Hepatocyte (in vitro differentiated cells): ENCODE measurements at regions not wholly inside any gene's neighbourhood (a gene's known extent, or its start where the extent isn't known, plus 50 kb on each side); places are given as distances from the start of the nearest gene placed in this dataset.

Experiments used
- CTCF ChIP-seq: fragments of 200-600 bp; sonication (generic); IDR thresholded peaks from 2 replicates; pipeline ENCODE4 v1.5.1; 2016; ENCODE audit warnings: antibody characterized with exemption, mild to moderate bottlenecking; ENCODE audit not compliant: poor library complexity
- EZH2 ChIP-seq: fragments of 200-600 bp; sonication (generic); IDR thresholded peaks from 2 replicates; pipeline ENCODE4 v1.6.1; 2016; ENCODE audit warnings: antibody characterized with exemption, mild to moderate bottlenecking, borderline replicate concordance
- EZH2phosphoT487 ChIP-seq: fragments of 200-600 bp; sonication (generic); IDR thresholded peaks from one replicate; pipeline ENCODE4 v1.6.1; 2018; ENCODE audit warnings: antibody characterized with exemption, mild to moderate bottlenecking, low read depth, moderate library complexity; ENCODE audit not compliant: unreplicated experiment, severe bottlenecking

- no peak for TF ChIP-seq CTCF
- TF ChIP-seq EZH2phosphoT487 = no peak
- TF ChIP-seq EZH2 = no peak
These were observed 196.9 kb downstream of the TTLL7 start for GRCh38 chr1:83802023-83802422.
